IMR-90 (cell line): ENCODE measurements at regions not wholly inside any gene's neighbourhood (a gene's known extent, or its start where the extent isn't known, plus 50 kb on each side); places are given as distances from the start of the nearest gene placed in this dataset.

Source experiments
- BHLHE40 ChIP-seq: fragments of 150-350 bp; IDR thresholded peaks from 2 replicates; pipeline ENCODE4 v1.6.1; 2016; ENCODE audit warnings: mild to moderate bottlenecking, low read depth, low read length
- CHD1 ChIP-seq: IDR thresholded peaks from 2 replicates; pipeline ENCODE4 v1.6.1; 2012; ENCODE audit warnings: low read depth, low read length, improper control_type of control experiment
- POLR2A ChIP-seq: IDR thresholded peaks from 2 replicates; pipeline ENCODE4 v1.6.1; 2012; ENCODE audit warnings: mild to moderate bottlenecking, low read depth, low read length
- RAD21 ChIP-seq: IDR thresholded peaks from 2 replicates; pipeline ENCODE4 v1.6.1; 2012; ENCODE audit warnings: low read length, improper control_type of control experiment
- RCOR1 ChIP-seq: IDR thresholded peaks from 2 replicates; pipeline ENCODE4 v1.6.1; 2012; ENCODE audit warnings: mild to moderate bottlenecking, low read length, improper control_type of control experiment; ENCODE audit not compliant: insufficient replicate concordance
- RFX5 ChIP-seq: IDR thresholded peaks from 2 replicates; pipeline ENCODE4 v1.8.0; 2012; ENCODE audit warnings: low read depth, mild to moderate bottlenecking, low read length, moderate library complexity
- SMC3 ChIP-seq: fragments of 150-350 bp; IDR thresholded peaks from 2 replicates; pipeline ENCODE4 v1.6.1; 2016; ENCODE audit warnings: low read depth, mild to moderate bottlenecking, antibody characterized with exemption, low read length, moderate library complexity
- TF ChIP-seq, protein P1 (sequence below): fragments of 150-350 bp; IDR thresholded peaks from 2 replicates; pipeline ENCODE4 v1.6.1; 2017; ENCODE audit warnings: mild to moderate bottlenecking, antibody characterized with exemption, low read length, low read depth
- TF ChIP-seq, protein P2 (sequence below): conservative IDR thresholded peaks from 2 replicates; pipeline ENCODE4 v1.5.1; 2012; ENCODE audit warnings: mild to moderate bottlenecking, low read depth, low read length, improper control_type of control experiment

DNA sequence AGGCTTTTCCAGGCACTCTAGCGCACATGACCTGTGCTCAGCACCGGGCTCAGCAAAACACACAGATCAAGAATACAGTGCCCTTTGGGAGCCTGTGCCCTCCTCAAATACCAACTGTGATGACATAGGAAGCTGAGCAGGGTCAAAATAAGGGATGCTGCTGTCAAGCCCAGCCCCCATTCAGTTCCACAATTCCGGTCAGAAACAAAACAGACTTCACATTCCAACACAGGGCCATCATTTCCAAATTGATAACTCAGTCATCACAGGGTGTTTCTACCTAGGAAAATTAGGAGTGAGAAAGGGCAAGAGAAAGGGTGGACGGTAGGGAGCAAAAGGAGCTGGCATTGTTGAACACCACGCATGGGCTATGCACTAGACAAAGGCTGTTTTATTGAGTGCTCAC is 158.4 kb upstream of the CCDC54 start:
- TF ChIP-seq, protein P1, sequence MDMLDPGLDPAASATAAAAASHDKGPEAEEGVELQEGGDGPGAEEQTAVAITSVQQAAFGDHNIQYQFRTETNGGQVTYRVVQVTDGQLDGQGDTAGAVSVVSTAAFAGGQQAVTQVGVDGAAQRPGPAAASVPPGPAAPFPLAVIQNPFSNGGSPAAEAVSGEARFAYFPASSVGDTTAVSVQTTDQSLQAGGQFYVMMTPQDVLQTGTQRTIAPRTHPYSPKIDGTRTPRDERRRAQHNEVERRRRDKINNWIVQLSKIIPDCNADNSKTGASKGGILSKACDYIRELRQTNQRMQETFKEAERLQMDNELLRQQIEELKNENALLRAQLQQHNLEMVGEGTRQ: no peak
- TF ChIP-seq, protein P2, sequence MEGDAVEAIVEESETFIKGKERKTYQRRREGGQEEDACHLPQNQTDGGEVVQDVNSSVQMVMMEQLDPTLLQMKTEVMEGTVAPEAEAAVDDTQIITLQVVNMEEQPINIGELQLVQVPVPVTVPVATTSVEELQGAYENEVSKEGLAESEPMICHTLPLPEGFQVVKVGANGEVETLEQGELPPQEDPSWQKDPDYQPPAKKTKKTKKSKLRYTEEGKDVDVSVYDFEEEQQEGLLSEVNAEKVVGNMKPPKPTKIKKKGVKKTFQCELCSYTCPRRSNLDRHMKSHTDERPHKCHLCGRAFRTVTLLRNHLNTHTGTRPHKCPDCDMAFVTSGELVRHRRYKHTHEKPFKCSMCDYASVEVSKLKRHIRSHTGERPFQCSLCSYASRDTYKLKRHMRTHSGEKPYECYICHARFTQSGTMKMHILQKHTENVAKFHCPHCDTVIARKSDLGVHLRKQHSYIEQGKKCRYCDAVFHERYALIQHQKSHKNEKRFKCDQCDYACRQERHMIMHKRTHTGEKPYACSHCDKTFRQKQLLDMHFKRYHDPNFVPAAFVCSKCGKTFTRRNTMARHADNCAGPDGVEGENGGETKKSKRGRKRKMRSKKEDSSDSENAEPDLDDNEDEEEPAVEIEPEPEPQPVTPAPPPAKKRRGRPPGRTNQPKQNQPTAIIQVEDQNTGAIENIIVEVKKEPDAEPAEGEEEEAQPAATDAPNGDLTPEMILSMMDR: no peak
- no peak for TF ChIP-seq RCOR1
- no peak for TF ChIP-seq POLR2A
- no peak for TF ChIP-seq BHLHE40
- no peak for TF ChIP-seq RAD21
- TF ChIP-seq SMC3: no peak
- no peak for TF ChIP-seq RFX5
- TF ChIP-seq CHD1: no peak
